ENCODE measurements at regions not wholly inside any gene's neighbourhood (a gene's known extent, or its start where the extent isn't known, plus 50 kb on each side); places are given as distances from the start of the nearest gene placed in this dataset.

DNA sequence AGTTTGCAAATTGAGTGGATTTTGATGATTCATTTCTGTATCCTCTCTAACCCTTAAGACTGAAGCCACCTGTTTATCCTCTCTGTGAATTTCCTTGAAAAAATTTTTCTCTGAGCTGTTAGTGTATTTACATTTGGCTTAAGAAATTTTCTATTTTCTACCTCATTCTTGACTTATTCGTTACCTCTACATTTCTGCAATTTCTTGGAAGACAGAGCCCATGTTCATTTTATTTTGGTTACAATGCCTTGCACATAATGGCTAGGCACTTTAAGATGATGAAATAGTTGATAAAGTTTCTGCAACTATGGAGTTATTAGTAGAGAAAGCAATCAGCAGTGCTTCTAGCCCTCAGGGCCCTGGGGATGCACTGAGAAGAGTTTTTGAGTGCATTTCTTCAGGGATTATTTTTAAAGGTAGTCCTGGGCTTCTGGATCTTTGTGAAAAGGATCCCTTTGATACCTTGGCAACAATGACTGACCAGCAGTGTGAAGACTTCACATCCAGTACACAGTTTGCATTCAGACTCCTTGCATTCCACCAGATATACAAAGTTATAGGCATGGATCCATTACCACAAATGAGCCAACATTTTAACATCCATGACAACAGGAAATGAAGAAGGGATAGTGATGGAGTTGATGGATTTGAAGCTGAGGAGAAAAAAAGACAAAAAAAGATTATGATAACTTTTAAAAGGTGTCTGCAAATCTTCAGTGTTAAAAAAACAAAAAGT lies 68.2 kb downstream of the CH25H start:
- Mint-ChIP-seq H3K27ac (no peak overlapping the region), H3K4me3 (no peak overlapping the region), H3K27me3 (peaks cover 0 to 1% of the 10 kb centered on the region in 2 donors), H3K9me3 (no peaks in the 10 kb centered on the region), H3K4me1 (peaks cover 3 to 10% (median 7%) of the 10 kb centered on the region in 4 donors), H3K36me3 (no peaks in the 10 kb centered on the region)
- H3K27ac ChIP-seq (ENCODE audit: low read depth, low read length) = no peak overlapping the region
- no peak for DNase-seq
- intact Hi-C loops (cut with micrococcal nuclease) = no loop called here
- POLR2A ChIA-PET (ENCODE audit: partially characterized antibody) = no interaction called here
- CTCF ChIA-PET (ENCODE audit: partially characterized antibody) = no interaction called here
- no peaks in the 10 kb centered on the region for H3K36me3 ChIP-seq (ENCODE audit: insufficient read depth, low read length)
- H3K4me1 ChIP-seq (ENCODE audit: insufficient read depth, low read length) = no peaks in the 10 kb centered on the region
- H3K27me3 ChIP-seq (ENCODE audit: insufficient read depth, low read length) = no peaks in the 10 kb centered on the region
- H3K9me3 ChIP-seq (ENCODE audit: control insufficient read depth in 1 of 2, low read length in 2 of 2) = no peaks in the 10 kb centered on the region
- no peak overlapping the region for H3K4me3 ChIP-seq (ENCODE audit: low read length in 2 of 2)

DNA sequence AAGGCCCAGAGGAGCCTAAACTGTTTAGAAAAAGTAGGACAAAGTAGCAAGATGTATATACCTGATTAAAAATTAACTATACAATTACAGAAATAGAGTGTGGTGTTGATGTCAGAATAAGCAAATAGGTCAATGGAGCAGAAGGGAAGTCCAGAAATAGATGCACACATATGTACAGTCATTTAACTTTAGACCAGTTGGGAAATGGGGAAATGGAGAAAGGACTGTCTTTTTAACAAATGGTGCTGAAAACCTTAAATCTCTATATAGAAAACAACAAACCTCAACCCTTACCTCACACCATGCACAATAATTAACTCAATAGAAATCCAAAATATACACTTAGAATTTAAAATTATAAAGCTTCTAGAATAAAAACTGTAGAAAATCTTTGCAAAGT lies 72.2 kb downstream of the CH25H start:
- H3K4me1 Mint-ChIP-seq = no peaks in the 10 kb centered on the region
- no peaks in the 10 kb centered on the region for H3K9me3 Mint-ChIP-seq
- H3K4me3 Mint-ChIP-seq = no peak overlapping the region
- no peak for DNase-seq
- H3K27me3 Mint-ChIP-seq = peaks cover 3 to 5% of the 10 kb centered on the region in 2 donors
- POLR2A ChIA-PET (ENCODE audit: partially characterized antibody) = no interaction called here
- no peak overlapping the region for H3K27ac Mint-ChIP-seq
- H3K36me3 Mint-ChIP-seq = no peaks in the 10 kb centered on the region
- Histone ChIP-seq H3K4me3 (ENCODE audit: low read length in 2 of 2) (no peak overlapping the region), H3K36me3 (ENCODE audit: insufficient read depth, low read length) (no peaks in the 10 kb centered on the region), H3K27me3 (ENCODE audit: insufficient read depth, low read length) (no peaks in the 10 kb centered on the region), H3K4me1 (ENCODE audit: insufficient read depth, low read length) (no peaks in the 10 kb centered on the region), H3K27ac (ENCODE audit: low read depth, low read length) (no peak overlapping the region), H3K9me3 (ENCODE audit: control insufficient read depth in 1 of 2, low read length in 2 of 2) (no peaks in the 10 kb centered on the region)
- CTCF ChIA-PET (ENCODE audit: partially characterized antibody) = interaction anchor here (1.6 kb wide), 1 partner anchor 202 kb away, joined by 4 read pairs; no protein-coding TSS in a partner anchor
- intact Hi-C loops (cut with micrococcal nuclease) = no loop called here

DNA sequence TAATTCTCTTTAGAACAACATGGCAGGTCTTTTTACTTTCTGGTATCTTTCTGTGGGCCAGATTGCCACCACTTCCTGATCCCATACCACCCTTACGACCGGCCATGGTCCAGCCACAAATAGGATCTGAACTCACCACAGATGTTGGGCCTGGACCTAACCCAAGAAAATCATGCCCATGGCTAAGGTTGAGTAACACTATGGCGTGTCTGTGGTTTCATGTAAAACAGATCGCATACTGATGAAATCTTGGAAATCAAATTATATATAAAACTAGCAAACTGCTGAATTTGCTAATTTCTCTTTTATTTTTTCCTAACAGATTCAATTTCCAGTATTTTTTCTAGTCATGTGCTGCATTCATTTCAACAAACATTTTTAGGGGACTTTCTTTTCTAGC lies 77.2 kb downstream of the CH25H start:
- Histone ChIP-seq H3K4me1 (ENCODE audit: insufficient read depth, low read length) (no peaks in the 10 kb centered on the region), H3K36me3 (ENCODE audit: insufficient read depth, low read length) (no peaks in the 10 kb centered on the region), H3K27ac (ENCODE audit: low read depth, low read length) (no peak overlapping the region), H3K27me3 (ENCODE audit: insufficient read depth, low read length) (no peaks in the 10 kb centered on the region), H3K4me3 (ENCODE audit: low read length in 2 of 2) (no peak overlapping the region), H3K9me3 (ENCODE audit: control insufficient read depth in 1 of 2, low read length in 2 of 2) (no peaks in the 10 kb centered on the region)
- Mint-ChIP-seq H3K27ac (no peak overlapping the region), H3K27me3 (peaks cover 5% of the 10 kb centered on the region in 2 donors), H3K9me3 (no peaks in the 10 kb centered on the region), H3K4me3 (no peak overlapping the region), H3K36me3 (no peaks in the 10 kb centered on the region), H3K4me1 (no peaks in the 10 kb centered on the region)
- intact Hi-C loops (cut with micrococcal nuclease) = no loop called here
- CTCF ChIA-PET (ENCODE audit: partially characterized antibody) = no interaction called here
- POLR2A ChIA-PET (ENCODE audit: partially characterized antibody) = no interaction called here
- DNase-seq = no peak

DNA sequence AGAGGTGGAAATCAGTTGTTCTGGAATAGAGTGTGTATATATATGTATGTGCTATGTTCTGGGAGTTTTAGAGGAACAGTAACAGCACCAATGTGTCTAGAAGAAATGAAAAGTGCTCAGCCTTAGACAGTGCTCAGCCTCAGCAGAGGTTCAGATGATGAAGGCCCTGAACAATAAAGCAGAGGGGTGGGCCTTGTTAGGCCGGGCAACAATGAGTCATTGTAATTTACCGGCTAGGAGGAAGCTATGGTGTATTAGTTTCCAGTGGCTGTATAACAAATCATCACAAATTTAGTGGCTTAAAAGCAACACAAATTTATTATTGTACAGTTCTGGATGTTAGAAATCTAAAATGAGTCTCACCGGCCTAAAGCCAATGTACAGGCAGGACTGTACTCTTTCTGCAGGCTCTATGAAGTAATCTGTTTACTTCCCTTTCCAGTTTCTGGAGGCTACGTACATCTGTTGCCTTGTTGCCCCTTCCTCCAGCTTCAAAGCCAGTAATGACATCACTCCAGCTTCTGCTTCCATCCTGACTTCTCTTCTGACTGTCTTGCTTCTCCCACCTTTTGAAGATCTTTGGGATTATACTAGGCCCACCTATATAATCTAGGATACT lies 84.6 kb downstream of the CH25H start:
- Histone ChIP-seq H3K4me1 (ENCODE audit: insufficient read depth, low read length) (no peaks in the 10 kb centered on the region), H3K36me3 (ENCODE audit: insufficient read depth, low read length) (no peaks in the 10 kb centered on the region), H3K9me3 (ENCODE audit: control insufficient read depth in 1 of 2, low read length in 2 of 2) (no peaks in the 10 kb centered on the region), H3K27me3 (ENCODE audit: insufficient read depth, low read length) (no peaks in the 10 kb centered on the region), H3K27ac (ENCODE audit: low read depth, low read length) (no peak overlapping the region), H3K4me3 (ENCODE audit: low read length in 2 of 2) (no peak overlapping the region)
- H3K36me3 Mint-ChIP-seq = no peaks in the 10 kb centered on the region
- intact Hi-C loops (cut with micrococcal nuclease) = no loop called here
- ChIA-PET POLR2A (ENCODE audit: partially characterized antibody) (no interaction called here), CTCF (ENCODE audit: partially characterized antibody) (no interaction called here)
- peaks cover 15 to 17% of the 10 kb centered on the region in 2 donors for H3K27me3 Mint-ChIP-seq
- H3K4me3 Mint-ChIP-seq = no peak overlapping the region
- no peaks in the 10 kb centered on the region for H3K9me3 Mint-ChIP-seq
- no peak overlapping the region for H3K27ac Mint-ChIP-seq
- no peaks in the 10 kb centered on the region for H3K4me1 Mint-ChIP-seq
- no peak for DNase-seq

DNA sequence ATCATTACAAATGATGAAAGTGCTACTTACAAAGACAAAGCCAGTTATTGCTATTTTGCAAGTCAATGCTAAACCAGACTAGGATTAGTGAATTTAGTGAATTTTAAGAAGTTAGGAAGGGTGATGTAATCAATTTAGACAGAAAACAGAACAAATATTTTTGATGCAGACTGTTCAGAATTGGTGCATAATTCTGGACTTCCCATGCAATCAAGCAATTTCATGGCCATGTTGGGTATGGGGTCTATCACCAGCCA lies 85.4 kb downstream of the CH25H start:
- no peaks in the 10 kb centered on the region for H3K9me3 ChIP-seq (ENCODE audit: control insufficient read depth in 1 of 2, low read length in 2 of 2)
- H3K4me1 ChIP-seq (ENCODE audit: insufficient read depth, low read length) = no peaks in the 10 kb centered on the region
- Mint-ChIP-seq H3K4me1 (no peaks in the 10 kb centered on the region), H3K4me3 (no peak overlapping the region), H3K9me3 (no peaks in the 10 kb centered on the region), H3K27me3 (peaks cover 18 to 20% of the 10 kb centered on the region in 2 donors), H3K27ac (no peak overlapping the region), H3K36me3 (no peaks in the 10 kb centered on the region)
- intact Hi-C loops (cut with micrococcal nuclease) = no loop called here
- POLR2A ChIA-PET (ENCODE audit: partially characterized antibody) = no interaction called here
- CTCF ChIA-PET (ENCODE audit: partially characterized antibody) = no interaction called here
- H3K27me3 ChIP-seq (ENCODE audit: insufficient read depth, low read length) = no peaks in the 10 kb centered on the region
- DNase-seq = no peak
- H3K27ac ChIP-seq (ENCODE audit: low read depth, low read length) = no peak overlapping the region
- H3K36me3 ChIP-seq (ENCODE audit: insufficient read depth, low read length) = no peaks in the 10 kb centered on the region
- no peak overlapping the region for H3K4me3 ChIP-seq (ENCODE audit: low read length in 2 of 2)

DNA sequence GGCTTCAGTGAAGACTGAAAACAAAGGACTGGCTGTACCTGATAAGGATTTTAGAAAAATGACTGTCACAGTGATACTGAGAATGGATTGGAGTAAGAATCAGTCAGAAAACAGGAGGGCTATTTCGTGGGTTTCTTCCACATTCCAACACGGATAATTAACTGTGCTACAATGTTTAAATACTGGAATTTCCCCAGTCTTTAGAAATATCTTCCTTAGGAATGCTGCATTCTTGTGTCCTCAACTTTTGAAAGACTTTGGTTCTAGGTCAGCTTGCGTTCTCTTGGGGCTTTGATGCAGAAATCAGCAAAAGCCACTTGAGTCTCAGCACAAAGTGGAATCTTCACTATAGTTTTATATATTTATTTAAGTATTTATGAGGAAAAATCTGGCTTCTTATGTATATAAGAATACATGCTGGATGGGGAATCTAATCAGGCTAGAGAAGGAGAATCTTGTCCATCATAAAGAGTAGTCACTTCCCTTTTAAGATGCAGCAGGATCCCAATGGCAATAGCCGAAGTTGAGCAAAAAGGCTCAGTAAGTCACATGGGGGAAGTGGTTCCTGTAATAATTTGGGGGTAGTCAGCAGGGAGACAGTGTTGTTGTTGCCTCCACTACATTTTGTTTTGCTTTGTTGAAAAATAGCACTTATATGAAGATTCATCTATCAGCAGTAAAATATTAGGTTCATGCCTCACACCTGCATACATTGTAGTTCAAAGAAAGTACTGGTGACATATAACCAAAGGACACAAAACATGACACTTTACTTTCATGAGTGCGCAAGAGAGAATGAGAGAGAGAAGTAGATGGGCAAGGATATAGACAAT lies 86.0 kb downstream of the CH25H start:
- DNase-seq = no peak
- ChIA-PET CTCF (ENCODE audit: partially characterized antibody) (no interaction called here), POLR2A (ENCODE audit: partially characterized antibody) (no interaction called here)
- H3K9me3 Mint-ChIP-seq = no peaks in the 10 kb centered on the region
- no peaks in the 10 kb centered on the region for H3K36me3 Mint-ChIP-seq
- H3K27ac ChIP-seq (ENCODE audit: low read depth, low read length) = no peak overlapping the region
- no peaks in the 10 kb centered on the region for H3K27me3 ChIP-seq (ENCODE audit: insufficient read depth, low read length)
- H3K27me3 Mint-ChIP-seq = peaks cover 20 to 22% of the 10 kb centered on the region in 2 donors
- no peak overlapping the region for H3K4me3 ChIP-seq (ENCODE audit: low read length in 2 of 2)
- no peak overlapping the region for H3K4me3 Mint-ChIP-seq
- intact Hi-C loops (cut with micrococcal nuclease) = no loop called here
- no peaks in the 10 kb centered on the region for H3K4me1 ChIP-seq (ENCODE audit: insufficient read depth, low read length)
- no peaks in the 10 kb centered on the region for H3K4me1 Mint-ChIP-seq
- H3K27ac Mint-ChIP-seq = no peak overlapping the region
- no peaks in the 10 kb centered on the region for H3K36me3 ChIP-seq (ENCODE audit: insufficient read depth, low read length)
- H3K9me3 ChIP-seq (ENCODE audit: control insufficient read depth in 1 of 2, low read length in 2 of 2) = no peaks in the 10 kb centered on the region

DNA sequence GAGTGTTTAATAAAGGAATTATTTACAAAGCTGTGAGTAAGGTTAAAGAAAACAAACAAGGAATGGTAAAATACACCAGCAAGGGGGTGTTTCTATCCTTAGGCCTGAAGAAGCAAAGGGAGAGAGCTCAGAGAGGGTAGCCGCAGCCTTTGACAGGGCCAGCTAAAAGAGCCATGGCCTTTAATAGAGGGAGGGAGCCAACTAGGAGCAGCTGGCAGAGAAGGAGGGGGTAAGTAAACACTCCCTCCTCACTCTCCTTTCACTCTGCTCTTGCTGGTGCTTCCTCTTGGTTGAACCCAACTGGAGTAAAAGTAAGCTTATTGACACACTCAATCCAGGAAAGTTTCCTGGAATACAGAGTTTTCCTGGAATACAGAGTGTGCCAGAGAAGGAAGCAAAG lies 87.5 kb downstream of the CH25H start:
- DNase-seq = no peak
- Histone ChIP-seq H3K36me3 (ENCODE audit: insufficient read depth, low read length) (no peaks in the 10 kb centered on the region), H3K27me3 (ENCODE audit: insufficient read depth, low read length) (no peaks in the 10 kb centered on the region), H3K27ac (ENCODE audit: low read depth, low read length) (no peak overlapping the region), H3K4me3 (ENCODE audit: low read length in 2 of 2) (no peak overlapping the region), H3K9me3 (ENCODE audit: control insufficient read depth in 1 of 2, low read length in 2 of 2) (no peaks in the 10 kb centered on the region), H3K4me1 (ENCODE audit: insufficient read depth, low read length) (no peaks in the 10 kb centered on the region)
- Mint-ChIP-seq H3K4me3 (no peak overlapping the region), H3K36me3 (no peaks in the 10 kb centered on the region), H3K27me3 (peaks cover 19 to 23% of the 10 kb centered on the region in 2 donors), H3K4me1 (no peaks in the 10 kb centered on the region), H3K27ac (no peak overlapping the region), H3K9me3 (no peaks in the 10 kb centered on the region)
- ChIA-PET CTCF (ENCODE audit: partially characterized antibody) (no interaction called here), POLR2A (ENCODE audit: partially characterized antibody) (no interaction called here)
- intact Hi-C loops (cut with micrococcal nuclease) = no loop called here
